ENCODE measurements at regions not wholly inside any gene's neighbourhood (a gene's known extent, or its start where the extent isn't known, plus 50 kb on each side); places are given as distances from the start of the nearest gene placed in this dataset.

- Mint-ChIP-seq H3K36me3 (no peaks in the 10 kb centered on the region), H3K27ac (no peak overlapping the region), H3K9me3 (no peaks in the 10 kb centered on the region), H3K4me1 (ENCODE audit: unreplicated experiment) (peaks cover 10% of the 10 kb centered on the region), H3K27me3 (no peaks in the 10 kb centered on the region), H3K4me3 (no peak overlapping the region)
- no peak for TF ChIP-seq CTCF (conservative IDR thresholded peaks at IDR 0.05)
- no peak for DNase-seq (ENCODE audit: extremely low spot score, unreplicated experiment)
Observed at GRCh38 chr7:46707973-46708372, 786.9 kb upstream of the IGFBP3 start.

- Mint-ChIP-seq H3K27me3 (no peaks in the 10 kb centered on the region), H3K4me3 (no peak overlapping the region), H3K36me3 (no peaks in the 10 kb centered on the region), H3K4me1 (ENCODE audit: unreplicated experiment) (peaks cover 13% of the 10 kb centered on the region), H3K9me3 (no peaks in the 10 kb centered on the region), H3K27ac (no peak overlapping the region)
- no peak for TF ChIP-seq CTCF (conservative IDR thresholded peaks at IDR 0.05)
- no peak for DNase-seq (ENCODE audit: extremely low spot score, unreplicated experiment)
Observed at GRCh38 chr7:46705386-46706255, 784.5 kb upstream of the IGFBP3 start.

GRCh38 chr7:46696741-46697140 lies 775.7 kb upstream of the IGFBP3 start:
- H3K36me3 Mint-ChIP-seq = no peaks in the 10 kb centered on the region
- no peak for DNase-seq (ENCODE audit: extremely low spot score, unreplicated experiment)
- H3K27me3 Mint-ChIP-seq = no peaks in the 10 kb centered on the region
- TF ChIP-seq CTCF (conservative IDR thresholded peaks at IDR 0.05) = no peak
- H3K9me3 Mint-ChIP-seq = no peaks in the 10 kb centered on the region
- peak overlapping the region; percentile 89 for H3K27ac Mint-ChIP-seq
- H3K4me3 Mint-ChIP-seq = no peak overlapping the region
- H3K4me1 Mint-ChIP-seq (ENCODE audit: unreplicated experiment) = peaks cover 17% of the 10 kb centered on the region

- no peak for DNase-seq (ENCODE audit: extremely low spot score, unreplicated experiment)
- peaks cover 17% of the 10 kb centered on the region for H3K4me1 Mint-ChIP-seq (ENCODE audit: unreplicated experiment)
- peak overlapping the region; percentile 89 for H3K27ac Mint-ChIP-seq
- TF ChIP-seq CTCF (conservative IDR thresholded peaks at IDR 0.05) = peak; percentile 54
- H3K9me3 Mint-ChIP-seq = no peaks in the 10 kb centered on the region
- H3K36me3 Mint-ChIP-seq = no peaks in the 10 kb centered on the region
- H3K27me3 Mint-ChIP-seq = no peaks in the 10 kb centered on the region
- H3K4me3 Mint-ChIP-seq = no peak overlapping the region
Observed at GRCh38 chr7:46695051-46695708, 774.1 kb upstream of the IGFBP3 start.

- H3K4me3 Mint-ChIP-seq = no peak overlapping the region
- no peaks in the 10 kb centered on the region for H3K36me3 Mint-ChIP-seq
- no peak overlapping the region for H3K27ac Mint-ChIP-seq
- DNase-seq (ENCODE audit: extremely low spot score, unreplicated experiment) = no peak
- TF ChIP-seq CTCF (conservative IDR thresholded peaks at IDR 0.05) = no peak
- no peaks in the 10 kb centered on the region for H3K9me3 Mint-ChIP-seq
- peaks cover 17% of the 10 kb centered on the region for H3K4me1 Mint-ChIP-seq (ENCODE audit: unreplicated experiment)
- no peaks in the 10 kb centered on the region for H3K27me3 Mint-ChIP-seq
Observed at GRCh38 chr7:46694058-46694457, 773.0 kb upstream of the IGFBP3 start.
